HEK293 (cell line): ENCODE measurements at regions not wholly inside any gene's neighbourhood (a gene's known extent, or its start where the extent isn't known, plus 50 kb on each side); places are given as distances from the start of the nearest gene placed in this dataset.

Experiments
- CTCF ChIA-PET: fragments of 350-600 bp; formaldehyde crosslinking; extraction: SDS; loops from one replicate; lab custom pipeline; 2021; ENCODE audit warnings: antibody characterized with exemption; lab: Yijun Ruan, JAX
- POLR2A ChIA-PET: fragments of 300-600 bp; formaldehyde crosslinking; extraction: SDS; loops from one replicate; lab custom pipeline; 2020; ENCODE audit warnings: antibody characterized with exemption, inconsistent platforms; lab: Yijun Ruan, JAX
- H3K27ac ChIP-seq: fragments of 200-500 bp; sonication (Bioruptor generic); 2 replicates; pipeline ENCODE4 v1.5.1; 2014; ENCODE audit warnings: low read depth, low read length, control low read depth, inconsistent platforms; ENCODE audit errors: extremely low read depth
- H3K36me3 ChIP-seq, 2 experiments: fragments of 200-500 bp in 1 of 2; sonication (Bioruptor generic) in 1 of 2; 1 replicate in 1 of 2; 2 replicates in 1 of 2; pipeline ENCODE4 v1.5.1; 2014 to 2017; ENCODE audit warnings: inconsistent platforms in 2 of 2, low read length in 2 of 2; ENCODE audit not compliant: control insufficient read depth in 2 of 2, insufficient read depth in 1 of 2
- H3K4me1 ChIP-seq: fragments of 200-500 bp; sonication (Bioruptor generic); 2 replicates; pipeline ENCODE4 v1.5.1; 2014; ENCODE audit warnings: mild to moderate bottlenecking, low read length, inconsistent platforms; ENCODE audit not compliant: control insufficient read depth, insufficient read depth
- H3K4me3 ChIP-seq: 2 replicates; pipeline ENCODE4 v1.5.1; 2011; ENCODE audit warnings: low read depth, mild to moderate bottlenecking, control low read depth, low read length, moderate library complexity
- H3K9me3 ChIP-seq: fragments of 200-500 bp; sonication (Bioruptor generic); 2 replicates; pipeline ENCODE4 v1.5.1; 2014; ENCODE audit warnings: low read depth, low read length, inconsistent platforms; ENCODE audit not compliant: control insufficient read depth, insufficient read depth
- CTCF ChIP-seq: fragments of 450-650 bp; formaldehyde crosslinking; IDR thresholded peaks from 2 replicates; pipeline ENCODE4 v1.5.1; 2016; ENCODE audit warnings: missing biosample characterization, missing genetic modification characterization
- KLF1 ChIP-seq: fragments of 450-650 bp; formaldehyde crosslinking; IDR thresholded peaks from 2 replicates; pipeline ENCODE4 v1.5.1; 2016; ENCODE audit warnings: missing biosample characterization, missing genetic modification characterization
- KLF16 ChIP-seq: fragments of 450-650 bp; formaldehyde crosslinking; IDR thresholded peaks from 2 replicates; pipeline ENCODE4 v1.5.1; 2017; ENCODE audit warnings: missing biosample characterization, missing genetic modification characterization
- OVOL3 ChIP-seq: fragments of 450-650 bp; formaldehyde crosslinking; IDR thresholded peaks from 2 replicates; pipeline ENCODE4 v1.5.1; 2016; ENCODE audit warnings: missing biosample characterization, missing genetic modification characterization
- PATZ1 ChIP-seq: fragments of 450-650 bp; formaldehyde crosslinking; IDR thresholded peaks from 2 replicates; pipeline ENCODE4 v1.5.1; 2016; ENCODE audit warnings: missing biosample characterization, missing genetic modification characterization
- SP3 ChIP-seq: fragments of 450-650 bp; formaldehyde crosslinking; IDR thresholded peaks from 2 replicates; pipeline ENCODE4 v1.5.1; 2016; ENCODE audit warnings: missing biosample characterization, missing genetic modification characterization
- ZBTB6 ChIP-seq: fragments of 450-650 bp; formaldehyde crosslinking; IDR thresholded peaks from 2 replicates; pipeline ENCODE4 v1.5.1; 2017; ENCODE audit warnings: missing biosample characterization, missing genetic modification characterization
- ZNF169 ChIP-seq: fragments of 450-650 bp; formaldehyde crosslinking; IDR thresholded peaks from 2 replicates; pipeline ENCODE4 v1.5.1; 2016; ENCODE audit warnings: missing biosample characterization, missing genetic modification characterization
- ZNF2 ChIP-seq: fragments of 450-650 bp; formaldehyde crosslinking; IDR thresholded peaks from 2 replicates; pipeline ENCODE4 v1.5.1; 2016; ENCODE audit warnings: missing biosample characterization, missing genetic modification characterization
- ZNF23 ChIP-seq: fragments of 450-650 bp; formaldehyde crosslinking; IDR thresholded peaks from 2 replicates; pipeline ENCODE4 v1.5.1; 2016; ENCODE audit warnings: missing biosample characterization, missing genetic modification characterization, borderline replicate concordance
- ZNF248 ChIP-seq: fragments of 450-650 bp; formaldehyde crosslinking; IDR thresholded peaks from 2 replicates; pipeline ENCODE4 v1.5.1; 2017; ENCODE audit warnings: missing biosample characterization, missing genetic modification characterization
- ZNF266 ChIP-seq: fragments of 450-650 bp; formaldehyde crosslinking; IDR thresholded peaks from 2 replicates; pipeline ENCODE4 v1.5.1; 2016; ENCODE audit warnings: missing biosample characterization, missing genetic modification characterization, low read depth
- ZNF324 ChIP-seq: fragments of 450-650 bp; formaldehyde crosslinking; IDR thresholded peaks from 2 replicates; pipeline ENCODE4 v1.5.1; 2016; ENCODE audit warnings: missing biosample characterization, missing genetic modification characterization
- ZNF416 ChIP-seq: fragments of 450-650 bp; formaldehyde crosslinking; IDR thresholded peaks from 2 replicates; pipeline ENCODE4 v1.5.1; 2016; ENCODE audit warnings: missing biosample characterization, missing genetic modification characterization
- ZNF501 ChIP-seq: fragments of 450-650 bp; formaldehyde crosslinking; IDR thresholded peaks from 2 replicates; pipeline ENCODE4 v1.5.1; 2016; ENCODE audit warnings: missing biosample characterization, missing genetic modification characterization
- ZNF549 ChIP-seq: fragments of 450-650 bp; IDR thresholded peaks from 2 replicates; pipeline ENCODE4 v1.5.1; 2018; ENCODE audit warnings: missing biosample characterization, missing genetic modification characterization, mild to moderate bottlenecking, inconsistent platforms, moderate library complexity
- ZNF560 ChIP-seq: fragments of 450-650 bp; formaldehyde crosslinking; IDR thresholded peaks from 2 replicates; pipeline ENCODE4 v1.5.1; 2017; ENCODE audit warnings: missing biosample characterization, missing genetic modification characterization, borderline replicate concordance
- ZNF645 ChIP-seq: fragments of 450-650 bp; formaldehyde crosslinking; IDR thresholded peaks from 2 replicates; pipeline ENCODE4; 2016; ENCODE audit warnings: missing biosample characterization, missing genetic modification characterization
- ZNF692 ChIP-seq: fragments of 450-650 bp; formaldehyde crosslinking; IDR thresholded peaks from 2 replicates; pipeline ENCODE4 v1.5.1; 2016; ENCODE audit warnings: missing biosample characterization, missing genetic modification characterization
- ZNF768 ChIP-seq: fragments of 450-650 bp; formaldehyde crosslinking; IDR thresholded peaks from 2 replicates; pipeline ENCODE4 v1.5.1; 2018; ENCODE audit warnings: missing biosample characterization, mild to moderate bottlenecking, missing genetic modification characterization
- ZSCAN23 ChIP-seq: fragments of 450-650 bp; formaldehyde crosslinking; IDR thresholded peaks from 2 replicates; pipeline ENCODE4 v1.5.1; 2016; ENCODE audit warnings: missing biosample characterization, missing genetic modification characterization

GRCh38 chr1:113278371-113278770, 111.9 kb upstream of the MAGI3 start:
- CTCF ChIA-PET: no interaction called here
- Histone ChIP-seq H3K9me3 (no peaks in the 10 kb centered on the region), H3K27ac (no peak overlapping the region), H3K36me3 (no peaks in the 10 kb centered on the region), H3K4me3 (no peak overlapping the region), H3K4me1 (no peaks in the 10 kb centered on the region)
- TF ChIP-seq ZNF416 (tag by site-specific recombination) (no peak), ZNF266 (tag by site-specific recombination) (no peak), ZNF2 (tag by site-specific recombination) (no peak), SP3 (tag by site-specific recombination) (no peak), ZNF501 (tag by site-specific recombination) (no peak), ZSCAN23 (tag by site-specific recombination) (no peak), ZNF645 (tag by site-specific recombination) (no peak), KLF16 (tag by site-specific recombination) (no peak), ZNF248 (tag by site-specific recombination) (no peak), ZNF169 (no peak), CTCF (no peak), ZNF23 (tag by site-specific recombination) (no peak), ZNF549 (tag by site-specific recombination) (no peak)
- TF ChIP-seq, all 188 proteins: peak for 0
- POLR2A ChIA-PET: no interaction called here

- Histone ChIP-seq H3K4me1 (no peaks in the 10 kb centered on the region), H3K9me3 (no peaks in the 10 kb centered on the region), H3K27ac (no peak overlapping the region), H3K4me3 (no peak overlapping the region), H3K36me3 (no peaks in the 10 kb centered on the region)
- ChIA-PET POLR2A (no interaction called here), CTCF (no interaction called here)
- TF ChIP-seq ZNF324 (tag by site-specific recombination) (no peak), ZNF645 (tag by site-specific recombination) (no peak)
- TF ChIP-seq, all 188 proteins: peak for 0
Measured at GRCh38 chr1:113278777-113279176, 111.5 kb upstream of the MAGI3 start.

GRCh38 chr1:113279776-113280391, 110.4 kb upstream of the MAGI3 start:
- H3K4me3 ChIP-seq: no peak overlapping the region
- H3K9me3 ChIP-seq: no peaks in the 10 kb centered on the region
- CTCF ChIA-PET: interaction anchor here (0.8 kb wide), 1 partner anchor 163 kb away, joined by 3 read pairs; no protein-coding TSS in a partner anchor
- H3K36me3 ChIP-seq: no peaks in the 10 kb centered on the region
- H3K27ac ChIP-seq: no peak overlapping the region
- no peaks in the 10 kb centered on the region for H3K4me1 ChIP-seq
- POLR2A ChIA-PET: no interaction called here
- TF ChIP-seq PATZ1 (no peak), OVOL3 (no peak), ZNF768 (tag by site-specific recombination) (no peak), ZNF692 (tag by site-specific recombination) (no peak), ZBTB6 (no peak), KLF1 (tag by site-specific recombination) (no peak), ZNF560 (no peak)
